ENCODE measurements at regions not wholly inside any gene's neighbourhood (a gene's known extent, or its start where the extent isn't known, plus 50 kb on each side); places are given as distances from the start of the nearest gene placed in this dataset.

DNA sequence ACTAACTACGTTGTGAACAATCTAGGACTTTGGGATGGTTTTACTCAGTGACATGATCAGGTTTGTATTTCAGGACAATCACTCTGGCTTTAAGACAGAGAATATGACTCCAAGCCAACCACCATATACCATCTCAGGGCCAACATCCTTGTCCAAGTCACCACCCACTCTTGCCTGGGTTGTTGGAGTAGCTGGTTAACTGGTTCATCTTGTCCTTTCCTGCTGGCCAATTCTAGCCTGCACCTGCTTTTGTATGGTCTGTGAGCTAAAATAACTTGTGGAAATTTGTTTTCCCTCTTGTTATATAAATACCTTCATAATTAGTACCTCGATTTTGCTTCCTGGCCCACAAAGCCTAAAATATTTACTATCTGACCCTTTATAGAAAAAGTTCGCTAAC is 306.8 kb upstream of the STT3B start:
- ChIA-PET POLR2A (no interaction called here), CTCF (no interaction called here)
- Mint-ChIP-seq H3K27ac (ENCODE audit: unreplicated experiment) (no peak overlapping the region), H3K27me3 (ENCODE audit: insufficient read depth, unreplicated experiment) (no peaks in the 10 kb centered on the region), H3K36me3 (ENCODE audit: insufficient read depth, unreplicated experiment) (peaks cover 10% of the 10 kb centered on the region), H3K9me3 (ENCODE audit: unreplicated experiment) (no peaks in the 10 kb centered on the region), H3K4me3 (ENCODE audit: unreplicated experiment) (no peak overlapping the region), H3K4me1 (ENCODE audit: low read depth, unreplicated experiment) (no peaks in the 10 kb centered on the region)
- intact Hi-C loops (cut with micrococcal nuclease; ENCODE audit: unreplicated experiment): no loop called here
- Histone ChIP-seq H3K4me3 (ENCODE audit: low read depth, low read length) (no peak overlapping the region), H3K9me3 (no peaks in the 10 kb centered on the region), H3K27me3 (replicated peaks; ENCODE audit: control insufficient read depth, insufficient read depth, low read length) (no peaks in the 10 kb centered on the region), H3K4me1 (no peaks in the 10 kb centered on the region), H3K36me3 (ENCODE audit: control insufficient read depth, insufficient read depth, low read length) (no peaks in the 10 kb centered on the region)
- no TSS peak for BruUV-seq (replicated peaks)
- DNase-seq: no peak
- TF ChIP-seq CTCF (IDR thresholded peaks at IDR 0.05; ENCODE audit: insufficient read depth in 1 of 2, low read depth in 1 of 2, low read length in 1 of 2, severe bottlenecking in 1 of 2, unreplicated experiment in 1 of 2): no peak

DNA sequence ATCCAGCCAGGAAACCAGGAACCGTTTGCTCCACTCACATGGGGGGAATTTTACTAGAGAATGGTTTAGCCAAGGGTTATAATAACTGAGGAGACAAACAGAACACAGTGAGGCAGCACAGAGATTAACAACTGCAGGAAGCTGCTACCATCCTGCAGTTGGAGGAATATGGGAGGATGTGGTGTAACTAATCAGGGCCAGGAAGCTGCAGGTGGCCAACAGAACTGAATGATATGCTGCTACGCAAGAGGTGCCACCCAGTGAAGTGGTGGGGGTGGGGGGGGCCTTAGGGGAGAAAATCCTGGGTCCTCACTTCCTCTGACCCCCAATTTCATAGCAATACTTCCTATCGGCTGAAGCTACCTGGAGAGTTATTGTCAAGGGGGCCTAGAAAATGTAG is 306.4 kb upstream of the STT3B start:
- Histone ChIP-seq H3K4me3 (ENCODE audit: low read depth, low read length) (no peak overlapping the region), H3K27me3 (replicated peaks; ENCODE audit: control insufficient read depth, insufficient read depth, low read length) (no peaks in the 10 kb centered on the region), H3K9me3 (no peaks in the 10 kb centered on the region), H3K4me1 (no peaks in the 10 kb centered on the region), H3K36me3 (ENCODE audit: control insufficient read depth, insufficient read depth, low read length) (no peaks in the 10 kb centered on the region)
- no peaks in the 10 kb centered on the region for H3K4me1 Mint-ChIP-seq (ENCODE audit: low read depth, unreplicated experiment)
- no peak for DNase-seq
- peaks cover 10% of the 10 kb centered on the region for H3K36me3 Mint-ChIP-seq (ENCODE audit: insufficient read depth, unreplicated experiment)
- no peaks in the 10 kb centered on the region for H3K9me3 Mint-ChIP-seq (ENCODE audit: unreplicated experiment)
- ChIA-PET POLR2A (no interaction called here), CTCF (no interaction called here)
- H3K27ac Mint-ChIP-seq (ENCODE audit: unreplicated experiment): no peak overlapping the region
- no peaks in the 10 kb centered on the region for H3K27me3 Mint-ChIP-seq (ENCODE audit: insufficient read depth, unreplicated experiment)
- intact Hi-C loops (cut with micrococcal nuclease; ENCODE audit: unreplicated experiment): no loop called here
- BruUV-seq (replicated peaks): no TSS peak
- no peak for TF ChIP-seq CTCF (IDR thresholded peaks at IDR 0.05; ENCODE audit: insufficient read depth in 1 of 2, low read depth in 1 of 2, low read length in 1 of 2, severe bottlenecking in 1 of 2, unreplicated experiment in 1 of 2)
- no peak overlapping the region for H3K4me3 Mint-ChIP-seq (ENCODE audit: unreplicated experiment)

DNA sequence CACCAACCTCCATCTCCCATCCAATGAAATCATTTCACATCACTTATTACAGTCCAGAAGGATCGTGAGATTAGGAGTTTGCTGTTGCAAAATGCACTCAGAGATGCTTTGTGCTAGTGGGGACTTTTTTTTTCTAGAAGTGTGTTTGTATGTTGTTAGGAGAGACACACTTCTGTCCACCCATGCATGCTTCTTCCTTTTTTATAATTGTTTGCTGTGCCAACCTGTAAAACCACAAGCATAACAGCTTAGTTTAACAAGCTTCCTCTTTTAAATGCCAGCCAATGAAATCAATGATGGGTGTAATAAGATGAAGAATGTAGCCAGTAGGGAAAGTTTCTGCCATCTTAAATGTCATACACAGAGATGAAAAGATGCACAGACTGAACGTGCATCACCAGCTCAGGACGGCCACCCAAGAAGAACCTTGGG is 305.6 kb upstream of the STT3B start:
- POLR2A ChIA-PET: no interaction called here
- DNase-seq: no peak
- BruUV-seq (replicated peaks): no TSS peak
- Mint-ChIP-seq H3K27me3 (ENCODE audit: insufficient read depth, unreplicated experiment) (no peaks in the 10 kb centered on the region), H3K4me1 (ENCODE audit: low read depth, unreplicated experiment) (no peaks in the 10 kb centered on the region), H3K27ac (ENCODE audit: unreplicated experiment) (no peak overlapping the region), H3K36me3 (ENCODE audit: insufficient read depth, unreplicated experiment) (peaks cover 9% of the 10 kb centered on the region), H3K4me3 (ENCODE audit: unreplicated experiment) (no peak overlapping the region), H3K9me3 (ENCODE audit: unreplicated experiment) (no peaks in the 10 kb centered on the region)
- H3K4me1 ChIP-seq: no peaks in the 10 kb centered on the region
- no peak for TF ChIP-seq CTCF (IDR thresholded peaks at IDR 0.05; ENCODE audit: insufficient read depth in 1 of 2, low read depth in 1 of 2, low read length in 1 of 2, severe bottlenecking in 1 of 2, unreplicated experiment in 1 of 2)
- H3K9me3 ChIP-seq: no peaks in the 10 kb centered on the region
- intact Hi-C loops (cut with micrococcal nuclease; ENCODE audit: unreplicated experiment): no loop called here
- CTCF ChIA-PET: no interaction called here
- H3K36me3 ChIP-seq (ENCODE audit: control insufficient read depth, insufficient read depth, low read length): no peaks in the 10 kb centered on the region
- no peak overlapping the region for H3K4me3 ChIP-seq (ENCODE audit: low read depth, low read length)
- no peaks in the 10 kb centered on the region for H3K27me3 ChIP-seq (replicated peaks; ENCODE audit: control insufficient read depth, insufficient read depth, low read length)
